NCI-H146 (cell line): ENCODE measurements at regions not wholly inside any gene's neighbourhood (a gene's known extent, or its start where the extent isn't known, plus 50 kb on each side); places are given as distances from the start of the nearest gene placed in this dataset.

Experiments
- DNase-seq: peaks from one replicate; lab custom pipeline; 2025; lab: John Stamatoyannopoulos, UW

- DNase-seq: no peak
Observed at GRCh38 chr13:80451641-80452040, 110.7 kb upstream of the SPRY2 start.

DNA sequence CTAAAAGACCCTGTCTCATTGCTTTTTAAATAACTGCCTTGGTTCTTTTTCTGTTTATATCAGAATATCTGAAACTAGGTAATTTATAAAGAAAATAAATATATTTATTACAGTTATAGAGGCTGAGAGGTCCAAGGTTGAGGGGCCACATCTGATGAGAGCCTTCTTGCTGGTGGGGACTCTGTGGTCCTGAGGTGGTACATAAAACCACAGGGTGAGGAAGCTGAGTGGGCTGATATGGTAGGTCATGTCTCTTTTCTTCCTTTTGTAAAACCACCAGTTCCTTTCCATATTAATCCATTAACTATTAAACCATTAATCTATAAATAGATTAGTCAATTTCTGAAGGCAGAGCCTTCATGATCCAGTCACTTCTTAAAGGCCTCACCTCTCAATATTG is 109.5 kb upstream of the SPRY2 start:
- DNase-seq: no peak

DNA sequence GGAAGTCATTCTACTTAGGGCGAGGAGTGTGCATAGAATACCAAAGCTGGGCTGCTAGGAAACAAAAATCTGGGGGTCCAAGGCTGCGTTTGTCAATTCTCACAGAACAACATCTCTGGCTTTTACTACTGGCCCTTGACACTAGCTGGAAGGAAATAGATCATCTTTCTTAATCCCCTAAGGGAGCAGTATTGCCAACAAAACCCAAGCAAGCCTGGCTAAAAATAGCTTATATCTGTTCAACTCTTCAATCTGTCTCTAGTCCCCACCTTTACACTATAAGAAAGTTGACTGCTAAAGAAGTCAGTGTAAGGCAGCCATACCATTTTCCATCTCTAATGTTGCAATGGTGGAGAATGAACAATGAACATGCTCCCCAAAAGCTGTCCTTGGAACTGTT is 107.8 kb upstream of the SPRY2 start:
- no peak for DNase-seq

DNA sequence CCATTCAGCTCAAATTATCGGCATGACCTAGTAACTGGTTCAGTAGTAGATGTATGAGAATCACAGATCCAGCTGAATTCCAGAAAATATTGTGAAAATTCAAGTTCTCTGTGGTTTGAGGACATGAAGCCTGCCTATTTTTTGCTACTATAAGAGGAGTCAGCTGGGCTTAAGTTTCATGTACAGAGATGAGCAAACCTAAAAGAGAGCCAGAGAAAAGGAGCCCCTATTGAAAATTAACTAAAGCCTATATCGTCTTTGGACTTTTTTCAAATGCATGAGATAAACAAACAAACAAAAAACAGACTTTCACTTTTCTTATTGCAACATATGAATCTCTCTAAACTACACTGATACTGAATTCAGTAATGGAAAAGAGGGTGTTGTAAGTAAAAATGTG is 106.8 kb upstream of the SPRY2 start:
- no peak for DNase-seq

- DNase-seq: no peak
Observed at GRCh38 chr13:80444240-80445015, 103.5 kb upstream of the SPRY2 start.

DNA sequence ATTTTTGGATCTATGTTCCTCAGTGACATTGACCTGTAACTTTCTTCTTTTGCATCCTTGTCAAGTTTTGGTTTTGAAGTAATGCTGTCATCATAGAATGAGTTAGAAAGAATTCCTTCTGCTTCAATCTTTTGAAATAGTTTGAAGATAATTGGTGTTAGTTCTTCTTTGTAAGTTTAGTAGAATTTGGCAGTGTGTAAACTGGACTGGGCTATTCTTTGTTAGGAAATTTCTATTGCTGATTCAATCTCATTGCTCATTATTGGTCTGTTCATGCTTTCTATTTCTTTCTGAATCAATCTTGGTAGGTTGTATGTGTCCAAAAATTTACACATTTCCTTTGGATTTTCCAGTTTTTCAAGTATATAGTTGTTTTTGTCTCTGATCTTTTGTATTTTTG is 101.7 kb upstream of the SPRY2 start:
- no peak for DNase-seq

DNA sequence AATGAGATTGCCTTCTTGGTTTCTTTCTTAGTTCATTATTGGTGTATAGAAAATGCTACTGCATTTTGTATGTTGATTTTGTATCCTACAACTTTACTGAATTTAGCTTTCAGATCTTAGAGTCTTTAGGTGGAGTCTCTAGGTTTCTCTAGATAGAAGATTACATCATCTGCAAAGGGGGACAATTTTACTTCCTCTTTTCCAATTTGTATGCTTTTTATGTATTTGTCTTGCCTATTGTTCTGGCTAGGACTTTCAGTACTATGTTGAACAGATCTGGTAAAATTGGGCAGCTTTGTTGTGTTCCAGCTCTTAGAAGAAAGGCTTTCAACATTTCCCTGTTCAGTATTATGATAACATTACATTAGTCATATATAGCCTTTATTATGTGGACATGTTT is 101.0 kb upstream of the SPRY2 start:
- DNase-seq: no peak

GRCh38 chr13:80438521-80438920 is 97.6 kb upstream of the SPRY2 start:
- no peak for DNase-seq

DNA sequence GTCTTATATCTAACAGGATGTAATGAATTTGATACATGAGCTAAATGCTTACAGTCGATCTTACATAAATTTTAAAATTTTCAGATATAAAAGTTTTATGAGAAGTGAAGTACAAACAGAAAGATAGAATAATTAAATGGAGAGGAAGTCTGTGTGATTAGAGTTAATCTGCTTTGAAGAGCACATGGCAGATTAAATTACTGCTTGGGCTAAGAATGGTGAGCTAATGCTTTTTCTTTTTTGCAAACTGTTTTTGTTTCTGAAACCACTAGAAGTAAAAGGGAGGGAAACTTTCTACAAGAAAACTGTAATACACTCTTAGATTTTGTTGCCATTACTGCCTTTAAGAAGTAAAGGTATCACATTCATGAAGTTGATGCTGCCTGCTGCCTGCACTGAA is 96.3 kb upstream of the SPRY2 start:
- DNase-seq: no peak

DNA sequence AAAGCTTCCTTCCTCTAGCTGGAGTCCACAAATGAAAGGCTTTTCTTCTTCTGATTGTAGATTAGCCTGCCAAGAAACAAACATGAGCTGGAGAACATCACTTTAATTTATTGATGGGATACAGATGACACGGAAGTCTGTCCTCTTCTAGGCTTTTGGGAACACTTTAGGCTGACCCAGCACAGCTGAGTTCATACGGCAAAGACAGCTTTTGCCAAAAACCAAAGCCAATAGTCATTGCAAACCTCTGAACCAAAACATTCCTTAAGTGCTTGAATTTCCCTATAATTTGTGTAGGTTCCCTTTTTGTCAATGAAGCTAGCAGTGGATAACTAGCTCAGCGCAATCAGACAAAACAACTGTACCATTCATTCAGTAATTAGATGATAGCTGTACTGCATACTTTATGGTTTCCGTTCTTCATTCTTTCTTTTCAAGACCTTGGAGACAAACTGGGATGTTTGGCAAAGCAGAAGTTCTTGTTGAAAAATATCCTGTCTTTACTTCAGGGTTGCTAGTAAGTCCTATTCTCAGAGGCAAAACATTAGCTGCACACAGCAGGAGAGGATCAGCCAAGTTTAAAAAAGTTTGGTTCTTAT is 95.7 kb upstream of the SPRY2 start:
- DNase-seq: no peak

DNA sequence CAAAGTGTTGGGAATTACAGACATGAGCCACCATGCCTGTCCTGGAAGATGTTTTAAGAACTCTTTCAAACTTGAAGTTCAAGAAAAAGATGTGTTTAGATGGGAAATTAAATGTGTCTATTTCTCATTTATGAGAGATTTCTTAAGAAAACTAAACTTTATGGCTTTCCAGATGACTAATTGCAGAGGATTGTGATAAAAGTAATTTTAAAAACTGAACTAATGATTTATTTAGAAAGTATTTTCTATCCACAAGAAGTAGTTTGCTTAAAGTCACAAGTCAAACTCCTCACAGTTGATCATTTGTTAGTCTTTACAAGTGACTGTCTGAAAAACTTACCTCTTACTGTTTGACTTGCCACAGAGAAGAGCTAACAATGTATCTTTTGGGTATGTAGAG is 89.6 kb upstream of the SPRY2 start:
- no peak for DNase-seq

- no peak for DNase-seq
Observed at GRCh38 chr13:80428349-80429096, 87.6 kb upstream of the SPRY2 start.

DNA sequence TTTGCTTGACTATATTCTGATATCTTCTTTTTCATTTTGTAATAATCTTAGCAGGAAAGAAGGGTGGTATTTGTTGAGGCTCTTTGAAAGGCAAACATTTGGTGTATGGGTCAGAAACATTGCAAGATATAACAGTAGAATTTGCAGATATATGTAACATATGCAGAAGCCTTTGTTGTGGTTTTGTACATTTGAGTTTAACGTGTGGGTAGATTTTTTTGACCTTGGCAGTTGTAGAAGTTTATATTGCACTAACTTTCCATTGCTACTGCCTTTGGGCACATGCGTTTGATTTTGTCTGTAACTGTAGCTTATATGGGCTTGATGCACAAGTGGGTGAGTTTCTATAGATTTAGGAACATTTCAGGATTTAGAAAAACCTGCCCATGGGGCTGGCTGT is 78.5 kb upstream of the SPRY2 start:
- no peak for DNase-seq

GRCh38 chr13:80413611-80414010 is 72.7 kb upstream of the SPRY2 start:
- no peak for DNase-seq

DNA sequence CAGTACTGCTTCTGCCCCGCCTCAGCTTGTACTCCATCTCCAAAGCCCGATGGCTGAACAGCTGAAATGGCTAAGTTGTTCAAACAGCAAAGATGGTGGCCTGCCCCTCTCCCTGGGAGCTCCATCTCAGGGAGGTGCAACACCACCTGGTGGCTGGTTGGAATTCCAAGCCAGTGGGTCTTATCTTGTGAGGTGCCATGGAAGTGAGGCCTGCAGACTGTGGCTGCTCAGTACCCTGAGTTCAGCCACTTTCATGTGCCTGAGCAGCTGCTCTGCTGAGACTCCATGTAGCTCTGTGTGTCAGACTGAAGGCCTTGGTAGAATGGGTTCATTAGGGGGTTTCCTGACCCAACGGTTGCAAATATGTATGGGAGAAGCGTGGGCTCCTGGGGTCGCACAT is 67.3 kb upstream of the SPRY2 start:
- peak; percentile 46 for DNase-seq

- no peak for DNase-seq
Observed at GRCh38 chr13:80400865-80401426, 60.0 kb upstream of the SPRY2 start.

DNA sequence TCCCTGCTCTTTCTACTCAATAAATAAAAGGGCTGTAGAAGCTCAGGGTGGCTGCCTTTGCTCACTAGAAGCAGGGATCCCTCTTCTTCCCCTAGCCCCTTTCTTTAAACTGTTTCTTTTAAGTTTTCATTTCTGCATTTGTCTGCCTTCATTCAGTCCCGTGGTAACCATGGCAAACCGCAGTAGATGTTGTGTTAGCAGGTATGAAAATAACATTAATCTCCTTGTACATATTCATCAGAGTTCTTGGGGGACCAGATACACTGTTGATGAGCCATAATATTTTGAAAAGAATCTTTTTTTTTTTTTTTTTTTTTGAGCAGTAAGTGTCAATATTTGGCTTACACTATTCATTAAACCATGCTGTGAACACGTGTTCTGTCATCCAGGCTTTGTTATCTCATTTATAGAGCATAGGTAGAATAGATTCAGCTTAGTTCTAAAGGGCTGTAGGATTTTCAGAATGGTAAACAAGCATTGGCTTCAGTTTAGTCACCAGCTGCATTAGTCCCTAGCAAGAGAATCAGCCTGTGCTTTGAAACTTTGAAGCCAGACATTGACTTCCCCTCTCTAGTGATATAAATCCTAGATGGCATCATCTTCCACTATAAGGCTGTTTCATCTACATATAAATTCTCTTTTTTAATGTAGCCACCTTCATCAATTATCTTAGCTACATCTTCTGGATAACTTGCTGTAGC is 59.4 kb upstream of the SPRY2 start:
- peak; percentile 46 for DNase-seq

DNA sequence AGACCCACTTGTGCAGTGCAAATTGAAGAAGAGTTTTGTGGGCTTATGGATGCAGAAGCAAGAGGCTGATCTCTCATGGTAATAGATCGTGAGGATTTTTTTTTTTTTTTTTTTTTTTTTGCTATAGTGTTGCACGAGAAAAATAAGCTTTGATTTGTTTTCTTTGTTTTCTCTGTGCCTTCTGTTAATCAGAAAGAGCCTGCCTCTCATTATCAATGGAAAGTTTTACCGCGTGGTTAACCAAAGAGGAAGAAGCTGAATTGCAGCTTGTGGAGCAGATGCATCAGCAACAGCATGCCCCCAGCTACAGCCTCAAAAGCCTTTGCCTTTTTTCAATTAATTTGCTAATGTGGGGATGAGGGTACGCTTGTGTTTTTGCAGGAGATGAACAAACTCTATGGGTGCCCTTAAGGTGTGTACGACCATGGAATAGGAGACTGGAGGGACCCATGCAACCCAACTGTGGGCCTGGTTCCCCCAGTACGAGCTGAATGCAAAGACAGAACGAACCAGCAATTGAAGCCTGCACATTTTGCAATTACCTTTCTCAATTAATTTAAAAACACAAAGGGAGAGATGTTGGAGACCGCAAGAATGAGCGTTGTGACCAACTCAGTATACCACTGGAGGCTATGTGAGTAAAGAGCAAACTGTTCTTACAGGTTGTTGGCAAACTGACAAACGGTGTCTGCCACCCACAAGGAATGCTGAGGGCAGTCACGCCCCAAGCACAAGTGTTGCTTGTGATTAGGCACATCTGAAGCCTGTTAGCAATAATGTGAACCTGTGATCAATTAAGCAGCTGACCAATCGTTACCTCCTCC is 58.6 kb upstream of the SPRY2 start:
- DNase-seq: peak; percentile 25
